ENCODE measurements at regions not wholly inside any gene's neighbourhood (a gene's known extent, or its start where the extent isn't known, plus 50 kb on each side); places are given as distances from the start of the nearest gene placed in this dataset.

GRCh38 chr14:80275208-80275850 lies 64.0 kb upstream of the DIO2 start:
- TF ChIP-seq CTCF (IDR thresholded peaks at IDR 0.05 in 4 of 5, conservative IDR thresholded peaks at IDR 0.05 in 1 of 5) (no peak), POLR2A (IDR thresholded peaks at IDR 0.05) (no peak)
